GM13976 (cell line): ENCODE measurements at regions not wholly inside any gene's neighbourhood (a gene's known extent, or its start where the extent isn't known, plus 50 kb on each side); places are given as distances from the start of the nearest gene placed in this dataset.

ENCODE experiments used
- DNase-seq: peaks from one replicate; pipeline ENCODE4 v3.0.0; 2012; ENCODE audit warnings: low spot score
- in situ Hi-C: fragments of 300-500 bp; cut with MboI; formaldehyde crosslinking; loops from one replicate; pipeline ENCODE4 v1.12.0; 2022; ENCODE audit warnings: low sequenced_read_pairs, mixed read lengths, inconsistent platforms; ENCODE audit not compliant: unreplicated experiment
- TF ChIP-seq, protein P1 (sequence below): IDR thresholded peaks from 2 replicates; pipeline ENCODE4 v1.5.1; 2012; ENCODE audit warnings: borderline replicate concordance, mild to moderate bottlenecking; ENCODE audit not compliant: insufficient read depth; ENCODE audit errors: extremely low read depth, missing control alignments, control extremely low read depth

DNA sequence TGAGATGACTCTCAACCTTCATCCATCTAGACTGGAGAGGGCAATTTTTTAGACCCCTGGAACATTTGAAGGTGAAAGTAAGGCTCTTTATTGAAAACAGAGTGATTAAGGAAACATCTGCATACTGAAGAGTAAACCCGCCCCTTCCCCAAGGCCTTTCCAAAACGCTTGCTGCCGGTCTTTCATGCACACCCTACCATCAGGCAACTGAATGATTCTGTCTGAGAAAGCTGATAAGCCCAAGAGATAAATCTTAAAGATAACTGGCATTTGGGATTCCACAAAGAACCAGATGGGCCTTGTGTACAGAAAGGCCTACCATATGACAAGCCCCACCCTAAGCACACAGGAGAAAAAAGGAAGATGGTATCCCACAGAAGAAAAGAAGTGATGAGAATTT lies 54.4 kb upstream of the PIK3R1 start:
- in situ Hi-C loops, result no loop called here

DNA sequence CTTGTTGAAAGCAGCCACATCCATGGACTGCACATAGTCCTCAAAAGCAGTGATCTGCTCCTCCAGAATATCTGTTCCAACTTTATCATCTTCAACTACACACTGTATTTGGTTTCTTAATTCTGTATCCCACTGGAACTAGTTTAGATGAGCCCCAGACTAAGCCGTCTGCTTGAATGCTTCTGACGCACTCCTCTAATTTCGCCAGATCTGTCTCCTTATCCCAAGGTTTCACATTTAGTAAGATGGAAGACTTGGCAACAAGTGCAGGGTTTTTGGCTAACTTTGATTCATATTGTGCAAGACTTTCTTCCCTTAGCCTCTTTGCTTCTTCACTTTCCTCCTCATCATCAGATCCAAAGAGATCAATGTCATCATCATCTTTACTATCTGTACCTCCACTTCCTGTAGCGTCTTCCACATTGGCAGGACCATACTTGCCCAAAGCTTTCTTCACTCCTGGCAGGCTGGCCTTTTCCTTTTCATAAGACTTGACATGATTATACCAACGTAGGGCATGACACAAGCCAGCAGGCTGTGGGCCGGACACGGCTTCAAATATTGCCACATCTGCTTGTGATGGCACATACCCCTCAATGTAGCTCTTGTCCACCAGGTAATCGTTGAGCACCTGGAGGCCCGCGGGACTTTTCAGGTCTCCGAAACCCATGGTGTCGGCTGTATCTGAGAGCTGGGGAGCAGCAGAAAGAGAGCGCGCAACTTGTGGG lies 56.2 kb upstream of the PIK3R1 start:
- TF ChIP-seq, protein P1, sequence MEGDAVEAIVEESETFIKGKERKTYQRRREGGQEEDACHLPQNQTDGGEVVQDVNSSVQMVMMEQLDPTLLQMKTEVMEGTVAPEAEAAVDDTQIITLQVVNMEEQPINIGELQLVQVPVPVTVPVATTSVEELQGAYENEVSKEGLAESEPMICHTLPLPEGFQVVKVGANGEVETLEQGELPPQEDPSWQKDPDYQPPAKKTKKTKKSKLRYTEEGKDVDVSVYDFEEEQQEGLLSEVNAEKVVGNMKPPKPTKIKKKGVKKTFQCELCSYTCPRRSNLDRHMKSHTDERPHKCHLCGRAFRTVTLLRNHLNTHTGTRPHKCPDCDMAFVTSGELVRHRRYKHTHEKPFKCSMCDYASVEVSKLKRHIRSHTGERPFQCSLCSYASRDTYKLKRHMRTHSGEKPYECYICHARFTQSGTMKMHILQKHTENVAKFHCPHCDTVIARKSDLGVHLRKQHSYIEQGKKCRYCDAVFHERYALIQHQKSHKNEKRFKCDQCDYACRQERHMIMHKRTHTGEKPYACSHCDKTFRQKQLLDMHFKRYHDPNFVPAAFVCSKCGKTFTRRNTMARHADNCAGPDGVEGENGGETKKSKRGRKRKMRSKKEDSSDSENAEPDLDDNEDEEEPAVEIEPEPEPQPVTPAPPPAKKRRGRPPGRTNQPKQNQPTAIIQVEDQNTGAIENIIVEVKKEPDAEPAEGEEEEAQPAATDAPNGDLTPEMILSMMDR, result no peak
- in situ Hi-C loops, result no loop called here
- no peak for DNase-seq

More for the DNA sequence above, 54.4 kb upstream of the PIK3R1 start:
- TF ChIP-seq, protein P1, result no peak
- DNase-seq, result no peak

DNA sequence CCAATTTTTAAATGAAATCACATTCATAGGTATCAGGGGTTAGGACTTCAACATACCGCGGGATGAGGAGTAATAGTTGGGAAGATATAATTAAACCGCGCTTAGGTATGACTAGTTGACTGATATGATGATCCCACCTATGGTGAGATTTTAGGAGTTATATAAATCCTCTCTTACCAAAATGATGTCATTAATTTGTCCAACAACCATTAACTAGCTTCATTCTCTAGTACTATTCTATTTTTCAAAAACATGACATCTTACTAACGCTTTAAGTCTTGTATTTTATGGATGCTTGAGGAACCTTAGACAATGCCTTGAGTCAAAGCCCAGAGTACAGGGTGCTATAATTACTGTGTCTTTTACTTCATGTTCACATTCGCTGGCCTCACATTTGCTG lies 59.6 kb upstream of the PIK3R1 start:
- TF ChIP-seq, protein P1, result no peak
- in situ Hi-C loops, result no loop called here
- no peak for DNase-seq

DNA sequence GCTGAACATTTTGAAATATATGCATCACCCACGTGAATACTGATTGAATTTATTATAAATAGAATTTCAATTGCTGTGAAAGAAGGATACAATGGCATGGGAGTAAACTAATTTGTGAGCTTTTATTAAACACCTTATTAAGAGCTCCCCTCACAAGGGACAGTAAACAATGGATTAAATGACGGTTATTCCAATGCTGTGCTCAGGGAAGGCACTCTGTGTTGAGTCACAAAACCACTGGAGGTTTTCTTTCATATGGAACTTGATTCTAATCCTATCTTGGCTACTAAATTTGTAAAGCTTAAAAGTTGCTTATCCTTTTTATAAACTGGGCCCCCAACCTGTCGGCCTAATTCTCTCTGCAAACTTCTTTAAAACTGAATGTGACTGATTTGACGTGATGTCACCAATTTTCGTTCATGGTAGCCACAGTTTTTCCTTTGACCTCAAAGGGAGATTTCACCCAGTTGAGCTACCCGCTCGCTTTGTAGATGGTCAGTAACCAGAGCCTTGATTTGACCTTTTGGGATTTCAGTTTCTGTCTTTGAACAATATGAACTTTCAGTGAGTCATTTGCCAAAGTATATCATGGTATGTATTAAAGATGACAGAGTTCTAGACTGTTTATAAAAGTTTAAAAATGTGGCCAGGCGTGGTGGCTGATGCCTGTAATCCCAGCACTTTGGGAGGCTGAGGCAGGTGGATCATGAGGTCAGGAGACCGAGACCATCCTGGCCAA lies 61.3 kb upstream of the PIK3R1 start:
- DNase-seq, result no peak
- TF ChIP-seq, protein P1, result no peak
- in situ Hi-C loops, result no loop called here

DNA sequence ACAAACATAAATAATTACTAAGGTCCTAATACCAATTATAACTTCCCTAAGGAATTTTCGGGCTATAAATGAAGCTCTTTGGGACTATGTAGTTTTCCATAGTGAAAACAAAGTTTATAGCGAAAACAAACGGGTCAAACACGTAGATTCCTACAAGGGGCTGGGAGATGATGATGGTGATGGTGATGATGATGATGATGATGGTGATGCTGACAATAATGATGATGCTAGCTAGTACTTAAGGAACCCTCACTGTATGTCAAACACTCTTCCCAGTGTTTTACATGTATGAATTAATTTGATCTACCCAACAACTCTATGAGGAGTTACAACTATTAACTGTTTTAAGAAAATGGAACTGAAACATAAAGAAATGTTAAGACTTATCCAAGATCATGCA lies 63.7 kb upstream of the PIK3R1 start:
- TF ChIP-seq, protein P1, result no peak

DNA sequence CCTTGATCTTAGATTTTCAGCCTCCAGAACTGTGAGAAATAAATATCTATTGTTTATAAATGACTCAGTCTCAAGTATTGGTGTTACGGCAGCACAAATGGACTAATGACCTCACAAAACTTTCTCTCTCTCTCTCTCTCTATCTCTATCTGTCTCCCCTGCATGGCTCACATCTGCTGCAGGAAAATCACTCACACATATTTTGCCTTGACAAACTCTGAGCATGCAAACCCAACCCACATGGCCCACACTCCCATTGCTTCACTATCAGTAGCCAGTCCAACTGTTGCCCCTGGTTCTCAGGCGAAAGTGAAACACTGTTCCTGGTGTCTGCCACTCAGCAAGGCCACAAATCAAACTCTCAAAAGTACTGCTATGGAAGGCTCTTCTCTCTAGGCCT lies 66.4 kb upstream of the PIK3R1 start:
- in situ Hi-C loops, result no loop called here
- TF ChIP-seq, protein P1, result no peak
- no peak for DNase-seq

More for the DNA sequence above, 63.7 kb upstream of the PIK3R1 start:
- no peak for DNase-seq
- in situ Hi-C loops, result no loop called here

DNA sequence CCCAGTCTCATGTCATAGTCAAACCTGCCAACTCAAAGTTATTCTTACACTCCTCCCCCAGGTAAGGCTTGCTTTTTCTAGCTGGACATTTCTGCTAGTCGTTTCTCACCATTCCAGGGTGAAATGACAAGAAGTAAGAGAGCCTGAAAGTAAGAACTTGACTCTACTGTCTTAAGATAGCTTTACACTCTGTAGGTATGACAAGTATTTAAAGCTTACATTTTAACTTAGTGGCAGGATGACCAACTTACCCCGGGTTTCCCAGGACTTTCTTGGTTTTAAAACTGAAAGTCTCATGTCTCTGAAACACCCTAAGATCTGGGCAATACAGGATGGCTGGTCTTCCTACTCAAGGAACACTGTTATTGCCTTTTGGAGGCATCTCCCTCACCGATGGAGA lies 67.5 kb upstream of the PIK3R1 start:
- in situ Hi-C loops, result no loop called here

More for the DNA sequence above, 67.5 kb upstream of the PIK3R1 start:
- DNase-seq, result no peak
- TF ChIP-seq, protein P1, result no peak
